GM18498 (cell line): ENCODE measurements at regions not wholly inside any gene's neighbourhood (a gene's known extent, or its start where the extent isn't known, plus 50 kb on each side); places are given as distances from the start of the nearest gene placed in this dataset.
"Not testable (repeated sequence)": the region's sequence is repeated elsewhere in the genome, so short reads cannot be mapped to it uniquely, and the experiment has no call there.

Experiments used
- ATAC-seq: cut with Tn5 transposase; IDR thresholded peaks from one replicate; pipeline ENCODE4 v1.9.1; 2021; ENCODE audit warnings: mild to moderate bottlenecking, moderate library complexity; ENCODE audit not compliant: unreplicated experiment

- ATAC-seq = no peak
Measured at GRCh38 chr1:73100216-73100615, 817.9 kb upstream of the NEGR1 start.

DNA sequence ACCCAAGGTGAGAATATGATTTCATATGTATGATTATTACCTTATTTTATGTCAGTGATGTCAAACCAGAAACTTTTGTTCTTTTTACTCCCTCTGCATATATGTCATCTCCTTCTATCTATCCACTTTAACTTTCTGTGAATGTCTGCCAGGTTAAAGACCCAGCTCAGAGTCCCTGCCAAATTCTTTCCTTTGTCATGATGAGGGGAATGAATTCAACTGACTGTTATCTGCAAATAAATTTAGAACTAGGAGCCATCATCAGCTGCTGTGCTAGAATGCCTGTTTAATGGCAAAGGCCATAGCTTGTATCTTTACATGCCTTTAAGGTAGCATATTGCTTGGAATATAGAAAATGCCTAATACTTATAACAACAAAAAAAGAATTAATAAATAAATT is 815.6 kb upstream of the NEGR1 start:
- no peak for ATAC-seq

DNA sequence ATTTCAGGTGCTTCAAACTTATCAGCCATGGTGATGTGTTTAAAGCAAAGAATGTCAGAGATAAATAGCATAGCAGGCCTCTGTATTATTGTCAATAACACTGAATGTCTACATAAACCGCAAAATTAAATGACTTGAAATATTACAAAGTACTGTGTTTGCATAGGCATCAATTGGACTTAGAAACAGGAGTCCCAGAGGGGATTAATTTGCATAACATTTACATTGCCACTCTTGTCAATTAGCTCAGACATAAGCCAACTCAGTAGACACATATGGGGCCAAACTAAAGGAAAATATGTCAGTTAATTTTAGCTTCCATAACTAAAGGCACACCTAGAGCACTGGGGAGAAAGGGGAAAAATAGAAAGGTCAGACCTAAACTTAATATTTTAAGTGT is 814.5 kb upstream of the NEGR1 start:
- ATAC-seq = no peak

DNA sequence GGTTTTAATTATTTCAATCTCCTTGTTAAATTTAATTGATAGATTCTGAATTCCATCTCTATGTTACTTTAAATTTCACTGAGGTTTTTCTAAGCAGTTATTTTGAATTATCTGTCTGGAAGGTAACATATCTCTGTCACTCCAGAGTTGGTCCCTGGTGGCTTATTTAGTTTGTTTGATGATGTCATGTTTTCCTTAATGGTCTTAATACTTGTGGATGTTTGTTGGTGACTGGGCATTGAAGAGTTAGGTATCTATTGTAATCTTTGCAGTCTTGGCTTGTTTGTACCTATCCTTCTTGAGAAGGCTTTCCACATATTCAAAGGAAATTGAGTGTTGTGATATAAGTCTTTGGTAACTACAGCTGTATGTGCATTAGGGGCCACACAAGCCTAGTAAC is 810.0 kb upstream of the NEGR1 start:
- ATAC-seq = no peak

- ATAC-seq = no peak
Measured at GRCh38 chr1:73066866-73067265, 784.5 kb upstream of the NEGR1 start.

GRCh38 chr1:73065339-73066041 is 783.2 kb upstream of the NEGR1 start:
- no peak for ATAC-seq

- ATAC-seq = no peak
Measured at GRCh38 chr1:73056826-73057225, 774.5 kb upstream of the NEGR1 start.

GRCh38 chr1:73044241-73045036 is 762.1 kb upstream of the NEGR1 start:
- no peak for ATAC-seq

GRCh38 chr1:73042403-73042802 is 760.1 kb upstream of the NEGR1 start:
- ATAC-seq = no peak

DNA sequence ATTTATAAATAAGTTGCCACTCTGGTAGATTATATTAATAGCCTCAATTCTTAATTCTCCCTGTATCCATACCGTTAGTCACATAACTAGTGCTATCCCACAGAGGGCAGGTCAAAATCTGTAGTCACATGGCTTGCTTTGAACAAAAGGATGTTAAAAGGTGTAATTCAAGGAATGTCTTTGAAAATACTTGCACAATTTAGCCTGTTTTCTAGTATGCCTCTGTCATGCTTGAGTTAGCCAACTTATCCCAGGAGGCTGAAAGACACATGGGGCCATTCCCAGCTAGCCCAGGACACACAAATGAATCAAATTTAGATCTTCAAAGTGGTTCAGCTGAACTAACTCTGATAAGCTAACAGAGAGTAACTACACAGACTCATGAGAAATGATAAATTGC is 758.5 kb upstream of the NEGR1 start:
- no peak for ATAC-seq

- ATAC-seq = no peak
Measured at GRCh38 chr1:73034271-73034670, 751.9 kb upstream of the NEGR1 start.

DNA sequence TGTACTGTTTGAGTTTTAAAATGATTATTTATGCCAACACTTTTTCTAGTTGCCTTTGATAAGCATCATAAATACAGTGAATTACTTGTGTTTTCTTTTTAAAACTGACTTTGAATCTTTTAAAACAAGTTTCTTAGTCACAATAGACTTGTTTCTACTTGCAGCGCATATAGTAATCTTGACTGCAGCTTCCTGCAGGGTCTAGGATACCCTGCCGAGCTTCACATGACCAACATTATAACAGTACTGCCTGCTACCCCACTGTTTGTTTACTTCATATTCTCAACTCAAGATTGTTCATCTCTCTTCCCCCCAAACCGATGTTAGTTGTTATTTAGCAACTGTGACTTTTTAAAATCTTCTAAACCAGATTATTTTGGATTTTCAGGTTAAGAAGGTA is 751.3 kb upstream of the NEGR1 start:
- no peak for ATAC-seq

- ATAC-seq = no peak
Measured at GRCh38 chr1:73029571-73029970, 747.2 kb upstream of the NEGR1 start.

GRCh38 chr1:73026114-73026513 is 743.8 kb upstream of the NEGR1 start:
- no peak for ATAC-seq

DNA sequence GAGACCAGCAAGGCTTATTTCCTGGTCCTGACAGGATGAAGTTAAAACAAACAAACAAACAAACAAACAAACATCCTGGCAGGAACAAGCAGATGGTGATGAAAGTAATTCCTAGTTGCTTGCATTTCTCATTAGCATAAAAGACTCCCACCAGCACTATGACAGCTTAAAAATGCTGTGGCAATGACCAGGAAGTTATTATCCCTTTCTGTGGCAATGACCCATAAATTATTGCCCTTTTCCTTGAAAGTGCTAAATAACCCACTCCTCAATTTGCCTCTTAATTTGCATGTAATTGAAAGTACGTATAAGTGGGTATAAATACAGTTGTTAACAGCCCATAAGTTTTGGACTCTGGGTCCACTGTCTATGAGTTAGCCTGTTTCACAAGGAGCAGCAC is 727.6 kb upstream of the NEGR1 start:
- no peak for ATAC-seq

DNA sequence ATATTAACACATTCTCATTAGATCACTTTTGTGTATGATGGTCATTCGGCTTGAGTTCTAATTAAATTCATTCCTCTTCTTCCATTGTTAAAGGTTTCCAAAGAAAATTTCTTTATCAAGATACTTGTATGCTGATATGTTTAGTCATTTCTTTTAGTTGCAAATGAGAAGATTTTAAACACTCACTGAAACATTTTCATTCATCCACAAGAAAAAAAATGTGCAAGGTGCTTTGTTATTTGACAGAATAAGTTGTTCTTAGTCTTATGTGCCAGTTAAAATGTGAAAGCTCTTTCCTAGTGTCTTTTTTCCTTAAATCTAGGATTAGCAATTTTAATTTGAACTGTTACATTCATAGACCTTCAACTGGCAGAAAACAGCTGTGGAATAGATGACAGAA is 727.0 kb upstream of the NEGR1 start:
- no peak for ATAC-seq

DNA sequence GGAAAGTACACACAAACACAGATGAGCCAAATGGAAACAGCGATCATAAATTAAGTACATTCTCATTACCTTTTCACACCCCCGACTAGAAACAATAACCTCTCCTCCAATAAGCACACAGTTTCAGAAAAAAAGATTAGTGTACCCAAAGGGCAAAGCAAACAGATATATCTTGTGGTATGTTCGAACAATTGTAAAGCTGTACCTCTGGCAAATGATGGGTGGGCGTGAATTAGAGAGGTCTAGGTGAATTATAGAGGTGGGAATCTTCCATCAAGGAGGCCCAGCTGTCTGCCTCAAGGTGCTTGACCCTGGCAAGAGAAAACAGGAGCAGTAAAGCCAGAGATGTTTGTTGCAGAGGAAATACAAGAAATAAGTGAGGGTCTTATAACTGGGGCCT is 715.3 kb upstream of the NEGR1 start:
- no peak for ATAC-seq

DNA sequence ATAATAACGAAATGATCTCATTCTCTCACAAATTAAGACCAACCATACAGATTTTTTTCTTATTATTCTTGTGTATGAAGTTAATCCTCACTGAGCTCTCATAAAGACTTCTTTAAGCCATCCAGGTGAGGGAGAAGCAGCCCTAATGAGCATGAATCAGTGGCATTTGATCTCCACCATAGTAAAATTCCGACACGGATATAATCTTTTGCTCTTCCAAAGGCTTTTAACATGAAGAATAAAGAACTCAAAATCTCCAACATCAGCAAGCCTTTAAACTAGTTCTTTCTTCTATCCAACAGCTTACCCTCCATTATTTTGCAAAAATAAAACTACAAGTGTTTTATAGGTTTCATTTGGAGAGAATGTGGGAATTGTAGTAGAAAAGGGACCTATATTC is 714.7 kb upstream of the NEGR1 start:
- ATAC-seq = no peak

DNA sequence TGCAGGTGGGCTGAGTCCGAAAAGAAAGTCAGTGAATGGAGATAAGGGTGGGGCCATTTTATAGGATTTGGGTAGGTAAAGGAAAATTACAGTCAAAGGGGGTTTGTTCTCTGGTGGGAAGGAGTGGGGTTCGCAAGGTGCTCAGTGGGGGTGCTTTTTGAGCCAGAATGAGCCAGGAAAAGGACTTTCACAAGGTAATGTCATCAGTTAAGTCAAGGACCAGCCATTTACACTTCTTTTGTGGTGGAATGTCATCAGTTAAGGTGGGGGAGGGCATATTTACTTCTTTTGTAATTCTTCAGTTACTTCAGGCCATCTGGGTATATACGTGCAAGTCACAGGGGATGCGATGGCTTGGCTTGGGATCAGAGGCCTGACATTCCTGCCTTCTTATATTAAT is 705.5 kb upstream of the NEGR1 start:
- ATAC-seq = not testable (repeated sequence)

GRCh38 chr1:72986591-72987290 is 704.4 kb upstream of the NEGR1 start:
- ATAC-seq = no peak

GRCh38 chr1:72985024-72985423 is 702.7 kb upstream of the NEGR1 start:
- ATAC-seq = not testable (repeated sequence)

- not testable (repeated sequence) for ATAC-seq
Measured at GRCh38 chr1:72983011-72983410, 700.7 kb upstream of the NEGR1 start.
